GM12892 (cell line): ENCODE measurements at regions not wholly inside any gene's neighbourhood (a gene's known extent, or its start where the extent isn't known, plus 50 kb on each side); places are given as distances from the start of the nearest gene placed in this dataset.

Source experiments
- POLR2A ChIP-seq: IDR thresholded peaks from 2 replicates; pipeline ENCODE4 v1.6.1; 2011; ENCODE audit warnings: low read depth, low read length, control low read depth
- POLR2AphosphoS5 ChIP-seq: IDR thresholded peaks from 2 replicates; pipeline ENCODE4 v1.6.1; 2011; ENCODE audit warnings: low read depth, low read length, control low read depth

- TF ChIP-seq POLR2A (no peak), POLR2AphosphoS5 (no peak)
Measured at GRCh38 chr14:42683707-42684106, 1077.0 kb downstream of the LRFN5 start.
